ENCODE measurements at regions not wholly inside any gene's neighbourhood (a gene's known extent, or its start where the extent isn't known, plus 50 kb on each side); places are given as distances from the start of the nearest gene placed in this dataset.

DNA sequence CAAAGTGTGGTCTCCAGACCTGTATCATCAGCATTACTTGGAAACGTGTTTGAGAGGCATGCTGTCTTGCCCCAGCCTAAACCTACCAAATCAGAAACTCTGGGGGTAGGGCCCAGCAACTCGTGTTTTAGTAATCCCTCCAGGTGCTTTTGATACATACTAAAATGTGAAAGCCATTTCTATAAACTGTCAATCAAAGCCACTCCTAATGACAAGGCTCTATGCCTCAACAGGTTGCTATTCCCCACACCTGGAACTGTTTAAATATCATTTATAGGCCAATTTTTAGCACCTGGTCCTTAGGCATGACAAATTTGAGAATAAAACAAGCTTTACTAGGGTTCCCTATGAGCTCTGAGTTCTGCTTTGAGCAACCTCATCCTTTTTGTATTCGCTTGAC is 158.7 kb upstream of the NR5A2 start:
- TF ChIP-seq CTCF (IDR thresholded peaks at IDR 0.05; ENCODE audit: poor library complexity, severe bottlenecking) (no peak), TAF1 (IDR thresholded peaks at IDR 0.05; ENCODE audit: low read depth) (no peak), EZH2 (IDR thresholded peaks at IDR 0.05; ENCODE audit: borderline replicate concordance, insufficient read depth, low read length, poor library complexity, severe bottlenecking) (no peak), RAD21 (conservative IDR thresholded peaks at IDR 0.05) (no peak), MXI1 (conservative IDR thresholded peaks at IDR 0.05; ENCODE audit: poor library complexity, severe bottlenecking) (no peak), POLR2AphosphoS5 (IDR thresholded peaks at IDR 0.05) (no peak)

Measured in neural cell (in vitro differentiated cells).